Thyroid gland (tissue), 4 donors: ENCODE measurements at regions not wholly inside any gene's neighbourhood (a gene's known extent, or its start where the extent isn't known, plus 50 kb on each side); places are given as distances from the start of the nearest gene placed in this dataset.

Experiments used
- POLR2A ChIP-seq, 2 donors: fragments of 450-650 bp; IDR thresholded peaks; one replicate each; pipeline ENCODE4 v1.6.1; 2017; ENCODE audit warnings: antibody characterized with exemption in 2 of 2, mild to moderate bottlenecking in 2 of 2, moderate library complexity in 1 of 2
- TF ChIP-seq, protein P1 (sequence below), 6 experiments: fragments of 200-600 bp in 3 of 6; fragments of 450-650 bp in 3 of 6; sonication (generic) in 3 of 6; IDR thresholded peaks; one replicate each; pipeline ENCODE4 v1.5.1; 2016 to 2019; ENCODE audit warnings: antibody characterized with exemption in 6 of 6, mild to moderate bottlenecking in 2 of 6, inconsistent platforms in 1 of 6, moderate library complexity in 1 of 6

DNA sequence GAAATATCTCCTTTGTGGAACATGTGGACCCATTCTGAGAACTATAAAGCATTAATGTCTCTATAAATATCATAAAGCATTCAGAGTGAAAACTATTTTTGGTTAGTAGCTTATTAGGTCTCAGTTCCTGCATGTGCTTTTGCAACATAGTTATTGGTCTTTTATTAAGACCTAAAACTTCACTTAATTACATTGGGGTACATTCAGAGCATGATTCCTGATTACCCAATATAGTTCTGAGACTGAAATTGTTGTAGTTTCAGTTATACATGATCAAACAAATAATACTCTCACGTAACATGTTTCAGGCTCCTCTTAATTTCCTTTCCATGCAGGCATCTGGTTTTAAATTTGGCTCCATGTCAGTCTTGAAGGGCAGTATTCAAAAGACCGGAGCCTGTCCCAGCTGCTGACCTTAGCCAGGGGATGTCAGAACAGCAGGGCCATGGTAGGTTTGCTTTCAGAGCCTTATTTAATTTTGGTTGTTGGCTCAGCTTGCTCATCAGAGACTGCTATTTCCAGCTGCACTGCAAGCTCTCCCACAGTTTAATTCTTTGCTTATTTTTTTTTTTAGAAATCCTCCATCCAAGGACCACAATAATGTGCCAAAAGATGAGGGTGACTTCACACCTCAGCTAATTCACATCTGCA lies 447.8 kb upstream of the FZD8 start:
- TF ChIP-seq, protein P1, sequence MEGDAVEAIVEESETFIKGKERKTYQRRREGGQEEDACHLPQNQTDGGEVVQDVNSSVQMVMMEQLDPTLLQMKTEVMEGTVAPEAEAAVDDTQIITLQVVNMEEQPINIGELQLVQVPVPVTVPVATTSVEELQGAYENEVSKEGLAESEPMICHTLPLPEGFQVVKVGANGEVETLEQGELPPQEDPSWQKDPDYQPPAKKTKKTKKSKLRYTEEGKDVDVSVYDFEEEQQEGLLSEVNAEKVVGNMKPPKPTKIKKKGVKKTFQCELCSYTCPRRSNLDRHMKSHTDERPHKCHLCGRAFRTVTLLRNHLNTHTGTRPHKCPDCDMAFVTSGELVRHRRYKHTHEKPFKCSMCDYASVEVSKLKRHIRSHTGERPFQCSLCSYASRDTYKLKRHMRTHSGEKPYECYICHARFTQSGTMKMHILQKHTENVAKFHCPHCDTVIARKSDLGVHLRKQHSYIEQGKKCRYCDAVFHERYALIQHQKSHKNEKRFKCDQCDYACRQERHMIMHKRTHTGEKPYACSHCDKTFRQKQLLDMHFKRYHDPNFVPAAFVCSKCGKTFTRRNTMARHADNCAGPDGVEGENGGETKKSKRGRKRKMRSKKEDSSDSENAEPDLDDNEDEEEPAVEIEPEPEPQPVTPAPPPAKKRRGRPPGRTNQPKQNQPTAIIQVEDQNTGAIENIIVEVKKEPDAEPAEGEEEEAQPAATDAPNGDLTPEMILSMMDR (IDR thresholded peaks at IDR 0.05): no peak
- TF ChIP-seq POLR2A (IDR thresholded peaks at IDR 0.05): no peak
